GM13976 (cell line): ENCODE measurements at regions not wholly inside any gene's neighbourhood (a gene's known extent, or its start where the extent isn't known, plus 50 kb on each side); places are given as distances from the start of the nearest gene placed in this dataset.

Source experiments
- DNase-seq: peaks from one replicate; pipeline ENCODE4 v3.0.0; 2012; ENCODE audit warnings: low spot score
- CTCF ChIP-seq: IDR thresholded peaks from 2 replicates; pipeline ENCODE4 v1.5.1; 2012; ENCODE audit warnings: borderline replicate concordance, mild to moderate bottlenecking; ENCODE audit not compliant: insufficient read depth; ENCODE audit errors: extremely low read depth, missing control alignments, control extremely low read depth
- in situ Hi-C: fragments of 300-500 bp; cut with MboI; formaldehyde crosslinking; loops from one replicate; pipeline ENCODE4 v1.12.0; 2022; ENCODE audit warnings: low sequenced_read_pairs, mixed read lengths, inconsistent platforms; ENCODE audit not compliant: unreplicated experiment

- no peak for DNase-seq
- in situ Hi-C loops = no loop called here
- TF ChIP-seq CTCF = peak; percentile 5
Observed at GRCh38 chr2:118274841-118275510, 186.7 kb downstream of the INSIG2 start.

DNA sequence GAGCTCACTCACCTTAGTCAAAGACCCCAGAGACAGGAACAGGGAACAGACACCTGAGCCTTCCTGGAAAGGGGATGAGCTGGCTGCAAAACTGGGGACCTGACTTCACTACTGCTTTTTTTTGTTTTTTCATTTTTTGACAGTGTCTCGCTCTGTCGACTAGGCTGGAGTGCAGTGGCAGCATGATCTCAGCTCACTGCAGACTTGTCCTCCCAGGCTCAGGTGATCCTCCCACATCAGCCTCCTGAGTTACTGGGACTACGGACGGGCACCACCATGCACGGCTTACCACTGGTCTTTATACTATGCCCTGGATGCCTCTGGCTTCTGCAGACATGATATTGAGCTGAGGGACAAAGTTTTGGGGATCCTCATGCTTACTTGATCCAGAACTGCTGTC, 184.1 kb downstream of the INSIG2 start:
- in situ Hi-C loops = no loop called here
- TF ChIP-seq CTCF = no peak
- no peak for DNase-seq

DNA sequence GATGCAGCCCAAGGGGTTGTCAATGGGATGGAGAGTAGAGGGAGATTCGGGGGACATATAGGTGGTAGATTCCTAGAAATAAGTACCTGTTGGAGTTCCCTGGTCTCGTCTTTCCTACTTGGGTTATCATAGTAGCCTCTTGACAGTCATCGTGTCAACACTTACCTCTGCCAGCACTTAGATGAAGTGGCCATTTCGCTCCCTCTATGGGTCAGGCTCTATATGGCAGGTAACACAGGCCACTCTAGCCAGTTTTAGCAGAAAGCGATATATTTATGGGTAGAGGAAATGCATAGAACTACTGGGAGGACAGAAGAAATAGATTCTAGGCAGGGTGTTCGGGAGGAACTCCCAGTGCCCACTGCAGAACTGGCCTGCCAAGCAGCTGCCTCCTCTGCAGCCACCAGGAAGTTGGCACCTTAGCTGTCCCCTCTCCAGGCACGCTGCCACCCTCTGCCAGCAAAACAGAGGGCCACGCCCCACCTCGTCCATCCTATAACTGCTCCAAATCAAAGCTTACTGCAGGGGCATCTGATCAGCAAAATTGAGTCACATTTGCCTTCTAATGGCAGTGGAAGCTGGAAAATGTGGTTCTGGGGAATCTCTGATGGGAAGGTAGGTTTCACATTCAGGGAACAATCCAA, 181.3 kb downstream of the INSIG2 start:
- no peak for DNase-seq
- in situ Hi-C loops = no loop called here
- no peak for TF ChIP-seq CTCF

DNA sequence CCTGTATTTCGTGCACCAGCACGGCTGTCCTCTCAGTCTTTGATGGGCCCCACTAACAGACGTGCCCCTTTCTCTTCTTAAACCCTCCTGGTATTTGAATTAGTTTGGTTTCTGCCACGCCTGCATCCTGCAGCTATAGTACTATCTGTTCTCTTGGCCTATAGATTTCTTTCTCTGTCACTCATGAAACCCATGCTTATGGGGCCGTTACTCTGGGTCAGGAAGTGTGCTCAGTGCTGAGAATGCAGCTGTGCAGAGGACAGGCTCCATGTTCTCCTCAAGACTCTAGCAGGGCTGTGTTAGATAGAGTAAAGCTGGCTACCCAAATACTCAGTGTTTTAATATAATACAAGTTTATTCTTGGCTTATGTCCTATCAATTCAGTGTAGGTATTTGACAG, 180.0 kb downstream of the INSIG2 start:
- no peak for TF ChIP-seq CTCF
- DNase-seq = no peak
- in situ Hi-C loops = no loop called here

DNA sequence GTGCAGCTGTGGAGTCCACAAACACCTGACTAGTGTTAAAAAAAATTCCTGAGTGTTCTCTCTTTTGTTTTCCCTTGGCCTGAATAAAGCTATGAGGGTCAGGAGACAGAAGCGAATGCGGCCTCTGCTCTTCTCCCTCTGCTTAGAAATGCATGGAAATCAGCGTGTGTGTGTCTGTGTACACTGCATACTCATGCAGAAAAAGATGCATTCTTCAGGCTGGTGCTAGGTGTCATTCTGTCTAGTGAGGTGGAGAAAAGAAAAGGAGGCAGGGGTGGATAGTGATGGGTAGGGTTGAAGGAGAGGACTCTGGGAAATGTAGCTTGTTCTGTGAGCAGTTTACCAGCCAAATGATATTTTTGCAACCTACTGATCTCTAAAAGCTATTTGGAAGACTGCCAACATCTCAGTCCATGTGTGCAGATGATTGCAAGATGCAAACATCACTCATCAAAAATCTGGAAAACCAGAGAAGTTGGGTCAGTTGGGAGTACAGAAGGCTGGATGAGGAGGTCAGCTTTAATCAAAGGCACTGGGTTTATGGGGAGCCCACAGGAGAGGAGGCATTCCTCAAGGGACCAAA, 177.7 kb downstream of the INSIG2 start:
- TF ChIP-seq CTCF = no peak
- no peak for DNase-seq

DNA sequence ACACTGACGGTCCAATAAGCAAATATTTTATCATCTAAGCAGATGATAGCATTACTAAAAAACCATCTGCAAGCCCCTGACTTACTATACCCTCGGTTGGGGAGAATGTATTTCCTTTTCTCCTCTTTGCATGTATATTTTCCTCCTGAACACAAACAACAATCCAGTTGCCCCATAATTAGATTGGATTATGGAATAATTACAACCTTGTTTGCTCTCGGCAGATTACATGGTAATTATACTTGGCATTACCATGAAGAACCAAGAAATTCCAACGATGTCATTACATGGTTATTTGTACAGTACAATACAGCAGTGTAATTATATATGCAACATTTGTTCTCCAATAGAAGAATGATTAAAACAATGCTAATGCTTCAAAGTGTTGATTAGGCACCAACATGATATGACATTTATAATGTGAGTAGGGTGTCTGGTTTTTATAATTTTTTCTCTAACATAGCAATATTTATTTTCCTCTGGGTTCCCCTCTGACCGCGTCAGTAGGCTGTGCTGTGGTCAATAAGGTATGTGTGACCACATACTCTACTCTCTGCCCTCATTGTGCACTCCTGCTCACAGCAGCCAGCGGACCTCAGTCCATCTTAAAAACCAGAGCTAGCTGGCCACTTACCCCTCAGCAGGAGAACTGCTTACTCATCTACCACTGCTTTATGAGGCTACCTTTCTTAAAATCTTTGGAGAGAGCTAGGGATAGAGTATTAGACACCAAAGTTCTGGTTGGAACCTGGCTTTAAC, 176.1 kb downstream of the INSIG2 start:
- no peak for TF ChIP-seq CTCF
- DNase-seq = no peak
- in situ Hi-C loops = no loop called here

More for the DNA sequence above, 177.7 kb downstream of the INSIG2 start:
- in situ Hi-C loops = no loop called here
